ENCODE measurements at regions not wholly inside any gene's neighbourhood (a gene's known extent, or its start where the extent isn't known, plus 50 kb on each side); places are given as distances from the start of the nearest gene placed in this dataset.
A peak's percentile ranks its signal among the peaks of the same experiment; 100 is the strongest.

DNA sequence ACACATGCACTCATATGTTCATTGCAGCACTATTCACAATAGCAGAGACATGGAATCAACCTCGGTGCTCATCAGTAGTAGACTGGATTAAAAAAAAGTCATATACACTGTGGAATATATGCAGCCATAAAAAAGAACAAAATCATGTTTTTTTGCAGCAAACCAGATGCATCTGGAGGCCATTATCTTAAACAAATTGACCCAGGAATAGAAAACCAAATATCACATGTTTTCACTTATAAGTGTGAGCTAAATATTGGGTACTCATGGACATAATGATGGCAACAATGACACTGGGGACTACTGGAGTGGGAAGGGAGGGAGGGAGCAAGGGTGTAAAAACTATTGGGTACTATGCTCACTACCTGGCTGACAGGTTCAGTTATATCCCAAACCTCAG, 792.6 kb downstream of the EPHA4 start:
- in situ Hi-C loops (cut with HindIII; ENCODE audit: low sequenced_read_pairs), result no loop called here
- no peak overlapping the region for H3K4me3 ChIP-seq (ENCODE audit: low read depth, low read length)
- TF ChIP-seq, protein P1, sequence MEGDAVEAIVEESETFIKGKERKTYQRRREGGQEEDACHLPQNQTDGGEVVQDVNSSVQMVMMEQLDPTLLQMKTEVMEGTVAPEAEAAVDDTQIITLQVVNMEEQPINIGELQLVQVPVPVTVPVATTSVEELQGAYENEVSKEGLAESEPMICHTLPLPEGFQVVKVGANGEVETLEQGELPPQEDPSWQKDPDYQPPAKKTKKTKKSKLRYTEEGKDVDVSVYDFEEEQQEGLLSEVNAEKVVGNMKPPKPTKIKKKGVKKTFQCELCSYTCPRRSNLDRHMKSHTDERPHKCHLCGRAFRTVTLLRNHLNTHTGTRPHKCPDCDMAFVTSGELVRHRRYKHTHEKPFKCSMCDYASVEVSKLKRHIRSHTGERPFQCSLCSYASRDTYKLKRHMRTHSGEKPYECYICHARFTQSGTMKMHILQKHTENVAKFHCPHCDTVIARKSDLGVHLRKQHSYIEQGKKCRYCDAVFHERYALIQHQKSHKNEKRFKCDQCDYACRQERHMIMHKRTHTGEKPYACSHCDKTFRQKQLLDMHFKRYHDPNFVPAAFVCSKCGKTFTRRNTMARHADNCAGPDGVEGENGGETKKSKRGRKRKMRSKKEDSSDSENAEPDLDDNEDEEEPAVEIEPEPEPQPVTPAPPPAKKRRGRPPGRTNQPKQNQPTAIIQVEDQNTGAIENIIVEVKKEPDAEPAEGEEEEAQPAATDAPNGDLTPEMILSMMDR (IDR thresholded peaks at IDR 0.05; ENCODE audit: low read depth, low read length, missing control alignments), result no peak
- no peak for DNase-seq (ENCODE audit: low read depth)

- TF ChIP-seq, protein P1 (IDR thresholded peaks at IDR 0.05; ENCODE audit: low read depth, low read length, missing control alignments), result no peak
- H3K4me3 ChIP-seq (ENCODE audit: low read depth, low read length), result no peak overlapping the region
- DNase-seq (ENCODE audit: low read depth), result peak; percentile 78
- in situ Hi-C loops (cut with HindIII; ENCODE audit: low sequenced_read_pairs), result no loop called here
These were observed 792.2 kb downstream of the EPHA4 start for GRCh38 chr2:220779931-220780330.

- no peak overlapping the region for H3K4me3 ChIP-seq (ENCODE audit: low read depth, low read length)
- no peak for DNase-seq (ENCODE audit: low read depth)
- in situ Hi-C loops (cut with HindIII; ENCODE audit: low sequenced_read_pairs), result no loop called here
- TF ChIP-seq, protein P1 (IDR thresholded peaks at IDR 0.05; ENCODE audit: low read depth, low read length, missing control alignments), result no peak
These were observed 790.4 kb downstream of the EPHA4 start for GRCh38 chr2:220781622-220782241.

DNA sequence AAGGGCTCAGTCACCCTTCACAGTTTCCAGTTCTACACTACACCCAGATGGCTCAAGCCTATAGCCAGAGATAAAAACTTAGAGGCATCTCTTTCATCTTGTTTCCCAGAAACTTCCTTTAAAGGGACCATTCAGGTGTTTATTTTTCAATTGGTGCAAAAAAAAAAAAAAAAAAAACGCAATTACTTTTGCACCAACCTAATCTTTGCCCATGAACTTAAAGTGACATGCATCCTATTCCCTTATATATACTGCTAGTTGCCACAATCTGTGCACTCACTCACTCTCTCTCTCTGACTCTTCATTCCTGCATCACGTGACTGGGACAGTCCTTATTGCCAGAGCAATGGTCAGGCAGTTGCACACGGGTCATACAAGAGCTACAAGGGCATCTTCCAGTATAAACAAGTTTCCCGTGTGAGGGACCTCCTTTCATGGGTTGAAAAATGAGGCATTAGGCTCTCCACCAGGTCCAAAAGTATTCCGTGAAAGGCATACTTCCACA, 789.4 kb downstream of the EPHA4 start:
- TF ChIP-seq, protein P1 (IDR thresholded peaks at IDR 0.05; ENCODE audit: low read depth, low read length, missing control alignments), result no peak
- H3K4me3 ChIP-seq (ENCODE audit: low read depth, low read length), result no peak overlapping the region
- no peak for DNase-seq (ENCODE audit: low read depth)
- in situ Hi-C loops (cut with HindIII; ENCODE audit: low sequenced_read_pairs), result no loop called here

DNA sequence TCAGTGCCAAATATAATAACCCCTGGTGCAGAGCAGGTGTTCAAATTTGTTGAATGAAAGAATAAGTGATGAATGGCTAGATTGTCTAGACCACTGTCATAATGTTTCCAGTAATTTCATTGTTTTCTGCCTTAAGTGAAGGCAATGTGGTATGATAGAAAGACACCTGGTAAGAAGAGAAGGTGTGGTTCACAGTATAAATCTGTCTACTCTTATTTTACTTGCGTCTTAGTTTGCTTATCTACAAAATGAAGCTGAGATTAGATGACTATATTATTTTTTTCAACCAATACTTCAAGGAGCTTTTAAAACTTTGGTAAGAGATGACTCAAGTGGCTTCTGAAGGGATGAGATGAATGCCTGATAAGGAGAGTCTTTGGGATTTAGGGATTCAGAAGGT, 788.4 kb downstream of the EPHA4 start:
- TF ChIP-seq, protein P1 (IDR thresholded peaks at IDR 0.05; ENCODE audit: low read depth, low read length, missing control alignments), result no peak
- DNase-seq (ENCODE audit: low read depth), result no peak
- H3K4me3 ChIP-seq (ENCODE audit: low read depth, low read length), result no peak overlapping the region
- in situ Hi-C loops (cut with HindIII; ENCODE audit: low sequenced_read_pairs), result no loop called here

DNA sequence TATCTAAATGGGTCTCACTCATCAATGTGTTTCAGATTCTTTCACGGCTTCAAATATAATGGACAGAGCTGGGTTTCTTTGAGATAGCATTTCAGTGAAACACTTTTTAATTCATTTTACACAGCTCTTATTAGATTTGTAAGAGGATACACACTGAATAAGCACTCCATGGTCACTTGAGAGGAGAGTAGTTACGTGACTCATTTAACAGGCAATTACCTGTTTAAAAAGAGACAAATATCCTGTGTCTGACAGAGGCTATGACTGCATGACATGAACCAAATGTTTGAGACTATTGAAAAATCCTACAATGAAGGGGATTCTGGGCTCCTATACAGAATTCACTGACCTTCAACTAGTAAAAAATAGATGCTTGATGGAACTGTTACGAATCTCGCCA, 786.9 kb downstream of the EPHA4 start:
- TF ChIP-seq, protein P1 (IDR thresholded peaks at IDR 0.05; ENCODE audit: low read depth, low read length, missing control alignments), result no peak
- DNase-seq (ENCODE audit: low read depth), result no peak
- in situ Hi-C loops (cut with HindIII; ENCODE audit: low sequenced_read_pairs), result no loop called here
- H3K4me3 ChIP-seq (ENCODE audit: low read depth, low read length), result no peak overlapping the region

Measured in astrocyte of the cerebellum (primary cell).